Suprapubic skin (tissue), 3 donors: ENCODE measurements at regions not wholly inside any gene's neighbourhood (a gene's known extent, or its start where the extent isn't known, plus 50 kb on each side); places are given as distances from the start of the nearest gene placed in this dataset.

Source experiments
- EP300 ChIP-seq: sonication (generic); formaldehyde crosslinking; IDR thresholded peaks from one replicate; pipeline ENCODE4 v1.6.1; 2017; ENCODE audit warnings: antibody characterized with exemption
- POLR2A ChIP-seq, 2 donors: fragments of 450-650 bp; IDR thresholded peaks; one replicate each; pipeline ENCODE4 v1.6.1; 2017; ENCODE audit warnings: antibody characterized with exemption in 2 of 2, mild to moderate bottlenecking in 2 of 2, moderate library complexity in 2 of 2
- TF ChIP-seq, protein P1 (sequence below), 2 donors: fragments of 200-600 bp in 1 of 2; fragments of 450-650 bp in 1 of 2; sonication (generic) in 1 of 2; IDR thresholded peaks; one replicate each; pipeline ENCODE4 v1.5.1; 2016 to 2019; ENCODE audit warnings: antibody characterized with exemption in 2 of 2, mild to moderate bottlenecking in 1 of 2, moderate library complexity in 1 of 2

DNA sequence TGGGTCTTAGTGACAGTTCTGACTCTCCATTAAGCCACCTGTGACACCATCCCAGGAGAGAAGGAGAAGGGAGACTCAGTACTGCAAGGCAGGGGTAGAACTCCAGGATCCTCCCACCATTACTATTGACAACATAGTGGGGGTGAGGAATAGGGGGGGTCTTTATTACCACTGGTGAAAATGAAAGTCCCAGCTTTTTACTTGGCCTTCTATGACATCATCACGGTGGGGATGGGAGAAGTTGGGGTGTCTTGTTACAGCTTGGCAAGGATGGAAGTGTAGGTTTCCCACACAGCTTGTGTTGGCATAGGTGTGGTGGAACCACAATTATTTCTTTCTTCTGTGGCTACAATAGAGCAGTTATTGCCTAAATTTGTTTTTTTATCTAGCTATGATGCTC lies 203.9 kb upstream of the DTNA start:
- TF ChIP-seq, protein P1, sequence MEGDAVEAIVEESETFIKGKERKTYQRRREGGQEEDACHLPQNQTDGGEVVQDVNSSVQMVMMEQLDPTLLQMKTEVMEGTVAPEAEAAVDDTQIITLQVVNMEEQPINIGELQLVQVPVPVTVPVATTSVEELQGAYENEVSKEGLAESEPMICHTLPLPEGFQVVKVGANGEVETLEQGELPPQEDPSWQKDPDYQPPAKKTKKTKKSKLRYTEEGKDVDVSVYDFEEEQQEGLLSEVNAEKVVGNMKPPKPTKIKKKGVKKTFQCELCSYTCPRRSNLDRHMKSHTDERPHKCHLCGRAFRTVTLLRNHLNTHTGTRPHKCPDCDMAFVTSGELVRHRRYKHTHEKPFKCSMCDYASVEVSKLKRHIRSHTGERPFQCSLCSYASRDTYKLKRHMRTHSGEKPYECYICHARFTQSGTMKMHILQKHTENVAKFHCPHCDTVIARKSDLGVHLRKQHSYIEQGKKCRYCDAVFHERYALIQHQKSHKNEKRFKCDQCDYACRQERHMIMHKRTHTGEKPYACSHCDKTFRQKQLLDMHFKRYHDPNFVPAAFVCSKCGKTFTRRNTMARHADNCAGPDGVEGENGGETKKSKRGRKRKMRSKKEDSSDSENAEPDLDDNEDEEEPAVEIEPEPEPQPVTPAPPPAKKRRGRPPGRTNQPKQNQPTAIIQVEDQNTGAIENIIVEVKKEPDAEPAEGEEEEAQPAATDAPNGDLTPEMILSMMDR (IDR thresholded peaks at IDR 0.05) = no peak
- TF ChIP-seq POLR2A (IDR thresholded peaks at IDR 0.05) (no peak), EP300 (no peak)
